HCT116 (cell line): ENCODE measurements at regions not wholly inside any gene's neighbourhood (a gene's known extent, or its start where the extent isn't known, plus 50 kb on each side); places are given as distances from the start of the nearest gene placed in this dataset.

Experiments
- ATAC-seq: fragments of 200-7000 bp; cut with Tn5 transposase; 2 replicates; pipeline ENCODE4 v1.9.1; 2020; ENCODE audit warnings: mild to moderate bottlenecking, moderate library complexity
- BruUV-seq: library from RNA; stranded (reverse); fragments of 400-500 nt; replicated peaks from 2 replicates; lab custom pipeline; 2021; lab: Mats Ljungman, UMichigan
- CTCF ChIA-PET: fragments of 300-600 bp; sonication (Branson Sonifier 250); formaldehyde crosslinking; loops from one replicate; lab custom pipeline; 2021; ENCODE audit warnings: antibody characterized with exemption; lab: Charles Lee
- POLR2A ChIA-PET: fragments of 300-600, 350-600 bp; sonication (Branson Sonifier 250); formaldehyde crosslinking; loops from one replicate; lab custom pipeline; 2021; ENCODE audit warnings: antibody characterized with exemption; lab: Charles Lee
- RAD21 ChIA-PET, 2 experiments: fragments of 300-600 bp; sonication (Branson Sonifier 250); formaldehyde crosslinking; loops; one replicate each; lab custom pipeline; 2023; ENCODE audit warnings: low total read pairs in 2 of 2; ENCODE audit not compliant: uncharacterized antibody in 2 of 2, unreplicated experiment in 2 of 2, low non-redundant PET in 1 of 2; lab: Charles Lee
- DNase-seq: peaks from one replicate; pipeline ENCODE4 v3.0.0-alpha.2; 2010; ENCODE audit warnings: low read depth, low spot score
- H2AFZ ChIP-seq: fragments of 200-600 bp; shearing (Covaris generic), sonication (generic); 2 replicates; pipeline ENCODE4 v1.6.1; 2017; ENCODE audit warnings: low read depth, mixed run types, mixed read lengths, antibody characterized with exemption, low read length; ENCODE audit not compliant: poor library complexity, severe bottlenecking
- H3K27ac ChIP-seq: 2 replicates; pipeline ENCODE4 v1.5.1; 2012; ENCODE audit warnings: low read depth, low read length
- H3K27me3 ChIP-seq: fragments of 200-600 bp; sonication (generic); 2 replicates; pipeline ENCODE4 v1.6.1; 2016; ENCODE audit warnings: mixed run types, low read length, mixed read lengths; ENCODE audit not compliant: insufficient read depth
- H3K36me3 ChIP-seq, 2 experiments: fragments of 200-500 bp in 1 of 2; fragments of 200-600 bp in 1 of 2; sonication (Bioruptor generic) in 1 of 2; sonication (generic) in 1 of 2; 2 replicates each; pipeline versions ENCODE4 v1.5.1 to v1.6.1; 2014 to 2016; ENCODE audit warnings: low read length in 2 of 2, inconsistent platforms in 1 of 2, mixed read lengths in 1 of 2, mixed run types in 1 of 2; ENCODE audit not compliant: insufficient read depth in 2 of 2, control insufficient read depth in 1 of 2
- H3K4me1 ChIP-seq, 2 experiments: fragments of 200-600 bp in 1 of 2; sonication (generic) in 1 of 2; 2 replicates each; pipeline versions ENCODE4 v1.5.1 to v1.6.1; 2012 to 2017; ENCODE audit warnings: low read length in 2 of 2, inconsistent platforms in 1 of 2, mild to moderate bottlenecking in 1 of 2, mixed read lengths in 1 of 2, mixed run types in 1 of 2, moderate library complexity in 1 of 2; ENCODE audit not compliant: insufficient read depth in 2 of 2, control insufficient read depth in 1 of 2
- H3K4me2 ChIP-seq: fragments of 200-600 bp; sonication (generic); 2 replicates; pipeline ENCODE4 v1.6.1; 2017; ENCODE audit warnings: mixed run types, low read length, mixed read lengths
- H3K4me3 ChIP-seq, 2 experiments: fragments of 200-600 bp in 1 of 2; sonication (generic) in 1 of 2; replicated peaks in 1 of 2; 2 replicates each; pipeline ENCODE4 v1.5.1; 2011 to 2016; ENCODE audit warnings: low read length in 2 of 2, control low read depth in 1 of 2, low read depth in 1 of 2, mild to moderate bottlenecking in 1 of 2, mixed read lengths in 1 of 2, mixed run types in 1 of 2
- H3K79me2 ChIP-seq: fragments of 200-600 bp; sonication (generic); 2 replicates; pipeline ENCODE4 v1.6.1; 2017; ENCODE audit warnings: mild to moderate bottlenecking, mixed run types, low read length, moderate library complexity, mixed read lengths; ENCODE audit not compliant: insufficient read depth
- H3K9ac ChIP-seq: fragments of 200-600 bp; sonication (generic); 2 replicates; pipeline ENCODE4 v1.6.1; 2016; ENCODE audit warnings: low read length, mixed read lengths
- H3K9me2 ChIP-seq: fragments of 200-600 bp; sonication (generic), shearing (Covaris generic); 2 replicates; pipeline ENCODE4 v1.6.1; 2017; ENCODE audit warnings: mixed run types, mild to moderate bottlenecking, moderate library complexity; ENCODE audit not compliant: insufficient read depth
- H3K9me3 ChIP-seq, 2 experiments: fragments of 200-500 bp in 1 of 2; fragments of 200-600 bp in 1 of 2; sonication (Bioruptor generic) in 1 of 2; sonication (generic) in 1 of 2; 2 replicates each; pipeline ENCODE4 v1.6.1; 2014 to 2017; ENCODE audit warnings: low read length in 2 of 2, mixed read lengths in 2 of 2, inconsistent platforms in 1 of 2, low read depth in 1 of 2, mild to moderate bottlenecking in 1 of 2, mixed run types in 1 of 2, moderate library complexity in 1 of 2; ENCODE audit not compliant: control insufficient read depth in 1 of 2, insufficient read depth in 1 of 2
- H4K20me1 ChIP-seq: fragments of 200-600 bp; sonication (generic), shearing (Covaris generic); 2 replicates; pipeline ENCODE4 v1.6.1; 2017; ENCODE audit warnings: mixed run types, mild to moderate bottlenecking, moderate library complexity; ENCODE audit not compliant: insufficient read depth
- ATF3 ChIP-seq: IDR thresholded peaks from 2 replicates; pipeline ENCODE4 v1.6.1; 2012
- CBX3 ChIP-seq: IDR thresholded peaks from 2 replicates; pipeline ENCODE4 v1.6.1; 2012; ENCODE audit warnings: low read depth
- CEBPB ChIP-seq: IDR thresholded peaks from 2 replicates; pipeline ENCODE4 v1.6.1; 2012; ENCODE audit warnings: low read depth
- CTCF ChIP-seq, 3 experiments: fragments of 200-600 bp in 1 of 3; sonication (generic) in 1 of 3; IDR thresholded peaks in 2 of 3; conservative IDR thresholded peaks in 1 of 3; 2 replicates each; pipeline ENCODE4 v1.5.1; 2012 to 2017; ENCODE audit warnings: low read depth in 2 of 3, low read length in 2 of 3, antibody characterized with exemption in 1 of 3, borderline replicate concordance in 1 of 3, control low read depth in 1 of 3, mild to moderate bottlenecking in 1 of 3, mixed read lengths in 1 of 3, mixed run types in 1 of 3, moderate library complexity in 1 of 3; ENCODE audit not compliant: insufficient read depth in 1 of 3
- EGR1 ChIP-seq: IDR thresholded peaks from 2 replicates; pipeline ENCODE4 v1.6.1; 2012; ENCODE audit warnings: low read depth
- ELF1 ChIP-seq: IDR thresholded peaks from 2 replicates; pipeline ENCODE4 v1.6.1; 2012; ENCODE audit warnings: low read depth, borderline replicate concordance
- EZH2 ChIP-seq: fragments of 200-600 bp; sonication (generic); IDR thresholded peaks from 2 replicates; pipeline ENCODE4 v1.6.1; 2017; ENCODE audit warnings: antibody characterized with exemption, mixed run types
- FOSL1 ChIP-seq: IDR thresholded peaks from 2 replicates; pipeline ENCODE4 v1.6.1; 2012; ENCODE audit warnings: low read depth
- JUND ChIP-seq: IDR thresholded peaks from 2 replicates; pipeline ENCODE4 v1.6.1; 2012
- RAD21 ChIP-seq: IDR thresholded peaks from 2 replicates; pipeline ENCODE4 v1.6.1; 2012; ENCODE audit warnings: low read depth, mild to moderate bottlenecking
- REST ChIP-seq: IDR thresholded peaks from 2 replicates; pipeline ENCODE4 v1.6.1; 2012; ENCODE audit warnings: low read depth
- SIN3A ChIP-seq: IDR thresholded peaks from 2 replicates; pipeline ENCODE4 v1.6.1; 2012; ENCODE audit warnings: low read depth
- TCF7L2 ChIP-seq: IDR thresholded peaks from 2 replicates; pipeline ENCODE4 v1.7.0; 2011; ENCODE audit warnings: borderline replicate concordance, inconsistent platforms; ENCODE audit not compliant: insufficient read depth, insufficient read length; ENCODE audit errors: extremely low read depth
- YY1 ChIP-seq: IDR thresholded peaks from 2 replicates; pipeline ENCODE4 v1.6.1; 2011; ENCODE audit warnings: low read length, low read depth, moderate library complexity, mild to moderate bottlenecking; ENCODE audit not compliant: insufficient replicate concordance; ENCODE audit errors: extremely low read depth
- ZFX ChIP-seq: fragments of 450-650 bp; IDR thresholded peaks from 2 replicates; pipeline ENCODE4 v1.6.1; 2017
- ZNF274 ChIP-seq: fragments of 200-500 bp; sonication (Bioruptor generic); IDR thresholded peaks from 2 replicates; pipeline ENCODE4 v1.6.1; 2014; ENCODE audit warnings: mild to moderate bottlenecking, low read depth, low read length, inconsistent platforms
- intact Hi-C: fragments of 100-400 bp; cut with micrococcal nuclease; formaldehyde crosslinking; loops from 2 replicates; pipeline ENCODE4 v1.10.0; 2022

GRCh38 chr10:29772403-29772802, 137.6 kb upstream of the SVIL start:
- ChIA-PET RAD21 (no interaction called here), CTCF (no interaction called here), POLR2A (no interaction called here)
- ATAC-seq (no peak), DNase-seq (no peak)
- Histone ChIP-seq H3K79me2 (no peaks in the 10 kb centered on the region), H3K36me3 (no peaks in the 10 kb centered on the region), H3K9me3 (no peaks in the 10 kb centered on the region), H3K4me3 (no peak overlapping the region), H3K9me2 (no peaks in the 10 kb centered on the region), H3K27me3 (no peaks in the 10 kb centered on the region), H3K9ac (no peak overlapping the region), H3K4me1 (no peaks in the 10 kb centered on the region), H2AFZ (no peak overlapping the region), H3K27ac (no peak overlapping the region), H3K4me2 (no peak overlapping the region), H4K20me1 (no peaks in the 10 kb centered on the region)
- intact Hi-C loops = no loop called here
- no peak for TF ChIP-seq FOSL1
- TF ChIP-seq ZNF274 = no peak
- TF ChIP-seq ZFX = no peak
- no peak for TF ChIP-seq CBX3
- no peak for TF ChIP-seq REST
- no peak for TF ChIP-seq CTCF (IDR thresholded peaks at IDR 0.05 in 2 of 3, conservative IDR thresholded peaks at IDR 0.05 in 1 of 3; ENCODE audit: borderline replicate concordance in 1 of 3, insufficient read depth in 1 of 3, low read depth in 2 of 3, low read length in 2 of 3)
- no peak for TF ChIP-seq TCF7L2
- TF ChIP-seq EZH2 = no peak
- no peak for TF ChIP-seq ATF3
- no peak for TF ChIP-seq ELF1
- TF ChIP-seq SIN3A = no peak
- no peak for TF ChIP-seq CEBPB
- TF ChIP-seq YY1 = no peak
- no peak for TF ChIP-seq JUND
- TF ChIP-seq RAD21 = no peak
- no peak for TF ChIP-seq EGR1
- no TSS peak for BruUV-seq
